ENCODE measurements at regions not wholly inside any gene's neighbourhood (a gene's known extent, or its start where the extent isn't known, plus 50 kb on each side); places are given as distances from the start of the nearest gene placed in this dataset.
"Not testable (repeated sequence)": the region's sequence is repeated elsewhere in the genome, so short reads cannot be mapped to it uniquely, and the experiment has no call there.

DNA sequence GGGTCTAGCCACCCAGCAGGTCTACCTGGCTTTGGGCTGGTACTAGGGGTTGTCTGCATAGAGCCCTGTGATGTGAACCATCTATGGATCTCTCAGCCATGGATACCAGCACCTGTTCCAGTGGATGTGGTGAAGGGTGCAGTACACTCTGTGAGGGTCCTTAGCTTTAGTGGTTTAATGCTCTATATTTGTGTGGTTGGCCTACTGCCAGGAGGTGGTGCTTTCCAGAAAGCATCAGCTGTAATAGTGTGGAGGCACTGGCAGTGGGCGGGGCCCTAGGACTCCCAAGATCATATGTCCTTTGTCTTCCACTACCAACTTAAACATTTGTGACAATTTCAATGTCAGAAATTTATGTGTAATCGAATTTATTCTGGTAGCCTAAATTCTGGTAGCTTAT, 1065.1 kb downstream of the RPIA start:
- H3K4me1 ChIP-seq (ENCODE audit: control insufficient read depth, insufficient read depth, low read length); H3K36me3 ChIP-seq (ENCODE audit: insufficient read depth, low read length); H3K4me2 ChIP-seq (ENCODE audit: low read length); H3K9me3 ChIP-seq (replicated peaks; ENCODE audit: low read length); H3K4me3 ChIP-seq (ENCODE audit: low read length); H3K27me3 ChIP-seq (ENCODE audit: control insufficient read depth, insufficient read depth, low read length); H3K9ac ChIP-seq (ENCODE audit: low read depth, low read length): not testable (repeated sequence)

DNA sequence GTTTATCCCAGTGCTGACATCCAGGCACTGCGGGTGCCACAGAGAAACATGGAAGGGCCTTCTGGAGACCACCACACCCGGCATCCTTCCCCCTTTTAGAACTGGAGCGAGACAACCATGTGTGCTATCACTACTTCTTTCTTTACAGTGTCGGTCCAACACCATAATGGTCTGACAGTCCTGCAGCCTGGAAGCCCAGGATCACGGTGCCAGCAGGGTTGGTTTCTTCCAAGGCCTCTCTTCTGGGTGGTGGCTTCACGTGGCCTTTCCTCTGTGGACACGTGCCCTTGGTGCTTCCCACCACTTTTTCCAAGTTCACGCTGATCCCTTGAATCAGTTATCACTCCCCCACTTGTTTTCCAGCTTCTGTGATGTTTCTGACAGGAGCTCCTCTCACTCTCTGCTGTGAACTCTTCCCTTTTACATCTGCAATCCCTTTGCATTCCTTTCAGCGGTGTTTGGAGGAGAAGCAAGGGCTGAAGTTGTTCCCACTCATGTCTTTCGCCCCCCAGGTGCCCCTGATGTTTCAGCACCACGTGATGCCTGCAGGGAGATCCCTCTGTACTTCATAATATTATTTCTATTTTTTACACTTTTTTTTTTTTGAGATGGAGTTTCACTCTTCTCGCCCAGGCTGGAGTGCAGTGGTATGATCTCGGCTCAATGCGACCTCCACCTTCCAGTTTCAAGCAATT, 1067.0 kb downstream of the RPIA start:
- H3K4me3 ChIP-seq (ENCODE audit: low read length); H3K27me3 ChIP-seq (ENCODE audit: control insufficient read depth, insufficient read depth, low read length); H3K9me3 ChIP-seq (replicated peaks; ENCODE audit: low read length); H3K9ac ChIP-seq (ENCODE audit: low read depth, low read length); H3K4me2 ChIP-seq (ENCODE audit: low read length); H3K4me1 ChIP-seq (ENCODE audit: control insufficient read depth, insufficient read depth, low read length); H3K36me3 ChIP-seq (ENCODE audit: insufficient read depth, low read length): not testable (repeated sequence)

DNA sequence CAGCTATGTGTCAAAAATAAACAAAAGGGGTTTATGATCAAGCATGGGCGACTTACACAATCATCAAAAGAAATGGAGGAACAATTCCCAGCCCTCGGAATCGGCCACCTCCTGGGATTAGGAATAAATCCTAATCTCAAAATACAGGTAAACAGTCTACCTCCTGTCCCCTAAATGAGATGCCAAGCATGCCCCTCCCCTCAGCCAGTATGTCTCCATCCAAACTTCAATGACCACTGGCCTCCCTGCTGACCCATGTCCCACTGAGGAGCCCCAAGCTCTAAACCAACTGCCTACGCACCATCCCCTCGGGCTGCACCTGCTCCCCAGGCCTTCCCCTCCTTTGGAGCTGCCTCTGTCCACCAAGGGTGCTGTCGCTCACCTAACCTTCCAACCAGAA, 1069.3 kb downstream of the RPIA start:
- not testable (repeated sequence) for H3K4me1 ChIP-seq (ENCODE audit: control insufficient read depth, insufficient read depth, low read length); H3K4me2 ChIP-seq (ENCODE audit: low read length); H3K27me3 ChIP-seq (ENCODE audit: control insufficient read depth, insufficient read depth, low read length); H3K9ac ChIP-seq (ENCODE audit: low read depth, low read length); H3K4me3 ChIP-seq (ENCODE audit: low read length); H3K36me3 ChIP-seq (ENCODE audit: insufficient read depth, low read length)
- H3K9me3 ChIP-seq (replicated peaks; ENCODE audit: low read length) = peaks cover 19% of the 10 kb centered on the region

DNA sequence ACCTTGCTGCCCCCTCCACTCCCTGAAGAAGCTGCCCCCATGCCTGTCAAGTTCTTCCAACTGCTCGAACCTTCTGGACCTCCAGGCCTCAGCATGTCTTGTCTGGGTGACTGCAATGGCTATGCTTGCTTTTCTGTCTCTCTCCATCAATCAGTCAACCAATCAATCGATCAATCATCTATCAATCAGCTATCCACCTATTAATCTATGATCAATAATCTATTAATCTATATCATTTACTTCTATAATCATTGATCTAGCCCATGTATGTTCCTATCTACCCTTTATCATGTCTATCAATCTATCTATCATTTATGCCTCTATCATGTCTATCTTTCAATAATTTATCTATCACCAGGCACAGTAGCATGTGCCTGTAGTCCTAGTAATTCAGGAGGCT, 1069.7 kb downstream of the RPIA start:
- H3K4me2 ChIP-seq (ENCODE audit: low read length); H3K4me1 ChIP-seq (ENCODE audit: control insufficient read depth, insufficient read depth, low read length); H3K9ac ChIP-seq (ENCODE audit: low read depth, low read length); H3K4me3 ChIP-seq (ENCODE audit: low read length); H3K27me3 ChIP-seq (ENCODE audit: control insufficient read depth, insufficient read depth, low read length); H3K36me3 ChIP-seq (ENCODE audit: insufficient read depth, low read length): not testable (repeated sequence)
- H3K9me3 ChIP-seq (replicated peaks; ENCODE audit: low read length) = peaks cover 19% of the 10 kb centered on the region

DNA sequence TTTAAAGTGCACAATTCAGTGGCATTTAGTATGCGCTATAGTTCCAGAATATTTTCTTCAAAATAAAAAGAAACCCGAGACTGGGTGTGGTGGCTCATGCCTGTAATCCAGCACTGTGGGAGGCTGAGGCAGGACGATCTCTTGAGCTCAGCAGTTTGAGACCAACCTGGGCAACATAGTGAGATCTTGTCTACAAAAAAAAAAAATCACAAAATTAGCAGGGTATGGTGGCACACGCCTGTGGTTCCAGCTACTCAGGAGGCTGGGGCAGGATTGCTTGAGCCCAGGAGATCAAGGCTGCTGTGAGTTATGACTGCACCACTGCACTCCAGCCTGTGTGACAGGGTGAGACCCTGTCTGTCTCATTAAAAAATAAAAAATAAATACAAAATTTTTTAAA, 1070.4 kb downstream of the RPIA start:
- H3K4me3 ChIP-seq (ENCODE audit: low read length); H3K9ac ChIP-seq (ENCODE audit: low read depth, low read length); H3K4me1 ChIP-seq (ENCODE audit: control insufficient read depth, insufficient read depth, low read length); H3K4me2 ChIP-seq (ENCODE audit: low read length); H3K36me3 ChIP-seq (ENCODE audit: insufficient read depth, low read length); H3K27me3 ChIP-seq (ENCODE audit: control insufficient read depth, insufficient read depth, low read length): not testable (repeated sequence)
- peaks cover 19% of the 10 kb centered on the region for H3K9me3 ChIP-seq (replicated peaks; ENCODE audit: low read length)

DNA sequence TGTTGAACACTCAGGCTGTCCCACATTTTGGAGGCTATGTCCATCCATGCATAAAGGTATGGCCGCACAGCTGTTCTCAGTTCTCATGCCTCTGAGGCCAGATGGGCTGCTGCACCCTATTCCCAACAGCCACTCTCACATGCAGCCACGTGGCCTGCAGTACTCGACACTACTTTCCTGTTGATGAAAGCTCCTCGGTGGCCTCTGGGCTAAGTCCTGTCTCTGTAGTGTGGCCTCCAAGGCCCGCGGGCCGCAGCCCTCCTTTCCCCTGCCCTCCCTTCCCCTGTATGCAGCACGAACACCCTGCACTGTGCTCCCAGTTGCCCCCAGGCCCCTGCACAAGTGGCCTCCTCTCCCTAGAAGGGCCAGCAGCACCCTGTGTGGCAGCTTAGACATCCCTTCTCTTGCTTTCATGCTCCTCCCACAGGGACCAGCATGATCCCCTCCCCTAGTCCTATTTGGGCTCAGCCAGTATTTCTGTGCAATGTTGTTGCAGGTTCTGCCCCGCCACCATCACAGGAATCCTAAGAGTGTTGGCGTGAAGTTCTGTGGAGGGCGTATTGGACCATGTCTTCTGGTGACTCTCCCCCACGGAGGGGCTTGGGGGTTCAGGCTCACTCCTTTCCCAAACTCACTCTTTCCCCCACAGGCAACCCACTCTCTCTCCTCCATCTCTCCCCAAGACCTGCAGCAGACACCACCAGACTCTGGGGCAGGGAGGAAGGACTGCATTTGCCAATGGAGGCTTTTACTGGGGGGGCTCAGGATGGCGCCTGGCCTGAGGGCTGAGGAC, 1071.2 kb downstream of the RPIA start:
- not testable (repeated sequence) for H3K4me1 ChIP-seq (ENCODE audit: control insufficient read depth, insufficient read depth, low read length); H3K27me3 ChIP-seq (ENCODE audit: control insufficient read depth, insufficient read depth, low read length); H3K36me3 ChIP-seq (ENCODE audit: insufficient read depth, low read length); H3K4me2 ChIP-seq (ENCODE audit: low read length); H3K4me3 ChIP-seq (ENCODE audit: low read length); H3K9ac ChIP-seq (ENCODE audit: low read depth, low read length)
- peaks cover 19% of the 10 kb centered on the region for H3K9me3 ChIP-seq (replicated peaks; ENCODE audit: low read length)

DNA sequence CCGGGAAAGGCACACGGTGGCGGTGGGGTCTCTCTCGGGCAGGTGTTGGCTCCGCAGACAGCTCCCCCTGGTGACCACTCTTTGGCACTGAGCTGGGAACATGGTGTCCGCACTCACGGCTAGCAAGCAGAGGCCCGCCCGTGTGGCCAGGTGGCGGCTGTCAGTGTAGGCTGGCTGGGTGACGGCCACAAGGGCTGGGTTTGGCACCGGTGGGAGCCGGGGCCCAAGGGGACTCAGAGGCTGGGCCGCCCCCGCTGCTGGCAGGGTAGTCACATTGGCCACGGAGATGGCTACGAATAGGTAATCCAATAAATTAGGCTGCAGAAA, 1071.7 kb downstream of the RPIA start:
- H3K36me3 ChIP-seq (ENCODE audit: insufficient read depth, low read length) = no peaks in the 10 kb centered on the region
- peaks cover 8% of the 10 kb centered on the region for H3K27me3 ChIP-seq (ENCODE audit: control insufficient read depth, insufficient read depth, low read length)
- no peaks in the 10 kb centered on the region for H3K4me1 ChIP-seq (ENCODE audit: control insufficient read depth, insufficient read depth, low read length)
- H3K9ac ChIP-seq (ENCODE audit: low read depth, low read length) = no peak overlapping the region
- H3K4me2 ChIP-seq (ENCODE audit: low read length) = no peak overlapping the region
- peaks cover 19% of the 10 kb centered on the region for H3K9me3 ChIP-seq (replicated peaks; ENCODE audit: low read length)
- no peak overlapping the region for H3K4me3 ChIP-seq (ENCODE audit: low read length)

DNA sequence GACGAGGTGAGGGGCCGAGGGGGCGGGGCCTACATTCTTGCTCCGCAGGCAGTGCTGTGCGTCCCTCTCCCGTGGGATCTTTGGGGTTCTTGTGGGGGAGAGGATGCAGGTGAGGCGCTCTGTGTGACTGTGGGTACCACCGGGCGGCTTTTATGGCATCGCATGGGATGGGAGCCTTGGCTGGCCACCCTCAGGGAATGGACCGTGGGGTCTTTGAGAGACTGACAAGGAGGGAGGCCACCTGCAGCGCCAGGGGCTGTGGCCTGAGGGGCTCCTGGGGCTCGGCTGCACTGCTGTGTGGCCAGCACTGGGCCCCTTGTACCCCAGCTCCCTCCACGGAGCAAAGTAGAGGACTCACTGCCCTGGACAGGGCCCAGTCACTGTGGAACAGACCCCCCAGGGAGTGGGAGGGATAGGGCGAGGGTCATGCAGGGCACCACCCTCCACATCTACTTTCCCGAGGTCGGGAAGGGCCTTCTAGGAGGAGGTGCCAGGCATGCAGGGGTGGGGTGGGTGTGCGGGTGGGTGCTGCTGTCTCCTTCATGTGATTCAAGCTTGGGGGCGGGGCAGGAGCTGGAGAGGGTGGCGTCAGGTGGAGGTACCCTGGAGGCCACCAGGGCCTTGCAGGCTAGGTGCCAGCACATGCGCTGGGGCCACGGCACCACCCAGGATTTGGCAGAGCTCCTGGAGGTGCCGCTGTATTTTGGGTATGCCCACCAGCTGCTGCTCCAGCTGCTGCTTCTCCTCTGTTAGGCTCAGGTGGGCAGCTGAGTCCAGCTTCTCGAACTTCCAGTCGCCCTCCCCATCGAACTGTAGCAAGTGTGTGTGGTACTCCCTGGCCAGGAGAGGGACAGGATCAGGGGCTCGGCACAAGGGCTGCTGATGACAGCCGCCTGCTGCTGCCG, 1072.4 kb downstream of the RPIA start:
- peaks cover 19% of the 10 kb centered on the region for H3K9me3 ChIP-seq (replicated peaks; ENCODE audit: low read length)
- no peak overlapping the region for H3K9ac ChIP-seq (ENCODE audit: low read depth, low read length)
- no peaks in the 10 kb centered on the region for H3K4me1 ChIP-seq (ENCODE audit: control insufficient read depth, insufficient read depth, low read length)
- H3K27me3 ChIP-seq (ENCODE audit: control insufficient read depth, insufficient read depth, low read length) = peaks cover 9% of the 10 kb centered on the region
- no peak overlapping the region for H3K4me3 ChIP-seq (ENCODE audit: low read length)
- H3K4me2 ChIP-seq (ENCODE audit: low read length) = no peak overlapping the region
- H3K36me3 ChIP-seq (ENCODE audit: insufficient read depth, low read length) = no peaks in the 10 kb centered on the region

DNA sequence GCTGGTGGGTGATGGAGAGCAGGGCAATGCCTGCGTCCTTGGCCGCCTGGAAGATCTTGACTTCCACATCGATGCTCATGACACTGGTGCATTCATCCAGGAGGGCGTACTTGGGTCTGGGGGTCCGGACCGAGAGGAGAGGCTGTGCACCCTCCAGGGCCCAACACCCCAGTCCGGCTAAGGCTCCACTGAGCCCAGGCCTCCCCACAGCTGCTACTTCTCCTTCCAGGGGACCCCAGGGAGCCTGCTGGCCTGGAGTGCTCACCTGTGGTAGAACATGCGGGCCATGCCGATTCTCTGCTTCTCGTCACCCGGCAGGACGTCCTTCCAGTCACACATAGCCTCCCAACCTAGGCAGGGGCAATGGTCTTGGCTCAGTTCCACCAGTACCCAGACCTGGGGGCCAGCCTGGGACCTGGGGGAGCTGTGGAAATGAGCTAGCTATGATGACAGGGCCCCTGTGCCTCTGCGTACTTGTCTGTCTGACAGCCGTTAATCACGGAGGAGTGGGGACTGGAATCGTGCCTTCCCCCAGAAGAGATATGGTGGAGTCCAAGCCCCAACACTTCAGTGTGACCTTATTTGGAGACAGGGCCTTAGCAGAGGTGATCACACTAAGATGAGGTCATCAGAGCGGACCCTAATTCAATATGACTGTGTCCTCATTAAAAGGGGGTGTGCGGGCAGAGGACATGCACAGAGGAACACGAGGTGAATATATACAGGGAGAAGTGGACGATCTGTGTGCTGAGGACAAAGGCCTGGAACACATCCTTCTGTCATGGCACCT, 1073.3 kb downstream of the RPIA start:
- not testable (repeated sequence) for H3K4me3 ChIP-seq (ENCODE audit: low read length); H3K4me1 ChIP-seq (ENCODE audit: control insufficient read depth, insufficient read depth, low read length); H3K4me2 ChIP-seq (ENCODE audit: low read length); H3K9ac ChIP-seq (ENCODE audit: low read depth, low read length); H3K36me3 ChIP-seq (ENCODE audit: insufficient read depth, low read length); H3K27me3 ChIP-seq (ENCODE audit: control insufficient read depth, insufficient read depth, low read length)
- H3K9me3 ChIP-seq (replicated peaks; ENCODE audit: low read length) = peaks cover 19% of the 10 kb centered on the region

DNA sequence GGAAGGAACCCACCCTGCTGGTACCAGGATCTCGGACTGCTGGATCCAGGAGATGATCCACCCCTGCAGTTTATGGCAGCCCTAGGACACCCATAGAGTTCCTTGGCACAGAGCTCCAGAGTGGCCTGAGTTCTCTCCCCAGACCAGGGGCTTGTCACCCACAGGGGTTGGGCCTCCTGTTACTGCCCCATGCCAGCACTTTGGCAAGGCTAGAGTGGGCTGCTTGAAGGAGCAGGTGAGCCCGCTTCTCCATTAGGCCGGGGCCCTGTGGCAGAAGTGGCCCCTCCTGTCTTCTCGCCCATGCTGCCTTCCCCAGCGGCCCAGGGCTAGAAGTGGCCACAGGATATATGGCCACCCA, 1073.9 kb downstream of the RPIA start:
- not testable (repeated sequence) for H3K4me3 ChIP-seq (ENCODE audit: low read length); H3K9ac ChIP-seq (ENCODE audit: low read depth, low read length); H3K36me3 ChIP-seq (ENCODE audit: insufficient read depth, low read length); H3K4me1 ChIP-seq (ENCODE audit: control insufficient read depth, insufficient read depth, low read length); H3K4me2 ChIP-seq (ENCODE audit: low read length); H3K27me3 ChIP-seq (ENCODE audit: control insufficient read depth, insufficient read depth, low read length)
- peaks cover 19% of the 10 kb centered on the region for H3K9me3 ChIP-seq (replicated peaks; ENCODE audit: low read length)
